GM12892 (cell line): ENCODE measurements at regions not wholly inside any gene's neighbourhood (a gene's known extent, or its start where the extent isn't known, plus 50 kb on each side); places are given as distances from the start of the nearest gene placed in this dataset.

Experiments
- POLR2A ChIP-seq: IDR thresholded peaks from 2 replicates; pipeline ENCODE4 v1.6.1; 2011; ENCODE audit warnings: low read depth, low read length, control low read depth
- POLR2AphosphoS5 ChIP-seq: IDR thresholded peaks from 2 replicates; pipeline ENCODE4 v1.6.1; 2011; ENCODE audit warnings: low read depth, low read length, control low read depth
- TAF1 ChIP-seq: IDR thresholded peaks from 2 replicates; pipeline ENCODE4 v1.6.1; 2011; ENCODE audit warnings: low read depth, mild to moderate bottlenecking, control low read depth, low read length, borderline replicate concordance

GRCh38 chr6:82589509-82590206 lies 226.0 kb downstream of the TPBG start:
- no peak for TF ChIP-seq POLR2A
- no peak for TF ChIP-seq POLR2AphosphoS5
- no peak for TF ChIP-seq TAF1
